GM19035 (cell line): ENCODE measurements at regions not wholly inside any gene's neighbourhood (a gene's known extent, or its start where the extent isn't known, plus 50 kb on each side); places are given as distances from the start of the nearest gene placed in this dataset.
"Not testable (repeated sequence)": the region's sequence is repeated elsewhere in the genome, so short reads cannot be mapped to it uniquely, and the experiment has no call there.

Experiments
- ATAC-seq: cut with Tn5 transposase; IDR thresholded peaks from one replicate; pipeline ENCODE4 v1.9.1; 2021; ENCODE audit not compliant: unreplicated experiment

DNA sequence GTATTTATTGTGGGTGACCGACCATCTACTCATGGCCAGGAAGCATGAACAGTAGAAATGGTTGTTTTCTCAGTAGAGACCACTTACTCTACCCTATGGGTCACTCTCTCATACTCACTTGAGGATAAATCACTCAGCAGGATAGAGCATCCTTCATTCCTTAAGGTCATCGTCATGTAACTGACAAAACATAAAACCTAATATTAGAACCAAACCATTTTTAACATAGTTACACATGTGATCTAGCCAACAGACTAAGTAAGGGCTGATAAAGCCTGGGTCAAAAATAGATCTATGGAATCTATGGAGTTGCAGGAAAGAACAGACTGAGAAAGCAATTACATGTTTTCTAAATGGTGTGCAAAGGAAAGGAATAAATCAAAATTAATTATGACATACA is 769.1 kb downstream of the NTRK3 start:
- ATAC-seq, result no peak

DNA sequence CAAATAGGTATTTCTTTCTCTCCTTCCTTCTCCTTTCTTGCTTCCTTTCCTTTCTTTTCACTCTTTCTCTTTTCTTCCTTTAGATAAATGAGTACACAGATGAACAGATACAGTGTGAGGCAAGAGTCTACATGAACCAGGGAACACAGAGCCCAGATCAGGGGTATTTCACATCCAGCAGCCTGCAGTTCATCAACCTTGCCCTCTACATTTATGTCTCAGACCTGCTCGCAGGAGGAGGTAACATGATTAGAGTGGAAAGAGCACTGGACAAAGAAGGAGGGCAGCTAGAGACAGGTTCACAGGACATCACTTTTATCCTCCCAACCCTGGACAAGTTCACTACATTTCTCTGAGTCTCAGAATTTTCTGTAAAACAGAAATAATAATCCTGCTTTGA is 773.1 kb downstream of the NTRK3 start:
- no peak for ATAC-seq

DNA sequence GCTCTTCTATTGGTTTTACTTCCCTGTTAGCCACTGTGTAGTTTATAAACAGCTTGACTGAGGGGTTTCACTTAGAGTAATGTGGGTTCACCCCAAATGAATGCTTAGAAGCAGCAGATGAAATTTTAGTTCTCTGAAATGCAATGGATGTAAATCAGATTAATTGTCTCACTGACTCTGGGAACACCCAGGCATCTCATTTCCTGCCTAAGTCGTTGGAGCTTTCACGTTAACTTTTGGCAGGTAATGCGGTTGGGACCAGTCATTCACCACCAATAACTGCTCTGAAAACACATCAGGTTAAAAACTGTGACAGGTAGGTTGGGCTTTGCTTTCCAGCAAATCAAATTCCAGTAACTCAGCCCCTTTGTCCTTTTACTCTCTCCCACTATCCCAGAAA is 775.4 kb downstream of the NTRK3 start:
- no peak for ATAC-seq

DNA sequence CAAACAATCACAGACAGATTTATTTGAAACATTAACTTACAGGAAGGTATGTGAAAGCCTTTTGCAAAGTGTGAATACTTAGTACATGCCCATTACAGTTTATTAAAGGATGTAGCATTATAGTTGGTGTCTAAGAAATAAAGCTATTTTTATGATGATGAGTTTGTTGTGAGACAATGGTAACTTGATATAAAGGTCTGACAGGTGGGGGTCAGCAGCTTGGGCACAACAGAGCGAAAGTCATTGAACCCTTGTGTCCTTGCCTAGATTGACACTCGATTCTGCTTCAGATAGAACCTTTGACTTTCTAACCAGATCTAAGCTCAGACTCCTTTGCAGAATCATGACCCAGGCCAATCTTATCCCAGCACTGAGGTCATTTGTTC is 777.9 kb downstream of the NTRK3 start:
- no peak for ATAC-seq

DNA sequence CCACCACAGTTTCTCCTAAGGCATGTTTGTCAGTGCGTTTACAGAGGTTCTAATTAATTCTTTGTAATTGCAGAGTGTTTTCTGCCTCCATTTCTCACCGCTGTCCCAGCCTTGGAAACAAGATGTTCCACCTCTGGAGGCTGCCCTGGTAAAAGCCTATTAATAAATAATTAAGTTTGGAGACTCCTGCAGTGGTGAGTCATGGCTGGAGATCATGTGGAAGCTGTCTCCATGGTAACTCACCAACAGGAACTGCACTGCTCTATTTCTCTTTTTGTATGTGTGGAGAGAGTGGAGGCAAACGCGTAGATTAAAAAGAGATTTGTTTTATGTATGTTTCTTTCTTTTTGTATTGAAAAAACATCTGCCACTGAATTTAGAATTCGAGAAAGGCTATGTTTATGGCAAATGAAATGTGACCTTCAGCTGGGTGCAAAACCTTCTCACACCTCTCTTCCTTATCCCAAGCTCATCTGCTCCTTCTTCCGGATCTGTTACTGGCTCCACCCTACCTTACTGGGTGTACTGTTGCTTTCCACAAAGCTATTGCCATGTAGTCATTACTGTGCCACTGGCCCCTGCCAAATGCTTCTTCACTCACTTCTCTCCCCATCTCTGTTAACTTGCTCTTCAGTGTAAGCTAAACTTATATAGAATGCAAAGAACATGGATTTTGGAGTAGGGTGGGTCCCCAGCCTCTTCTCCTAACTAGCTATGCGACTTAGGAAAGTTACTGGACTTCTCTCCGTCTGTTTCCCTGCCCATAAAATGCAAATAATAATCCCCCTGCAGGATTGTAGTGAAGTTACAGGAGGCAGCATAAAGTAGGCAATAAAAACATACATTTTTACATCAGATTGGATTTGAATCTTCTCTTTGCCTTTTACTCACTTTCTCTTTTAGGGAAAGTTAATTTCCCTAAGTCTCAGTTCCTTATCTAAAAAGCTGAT is 778.5 kb downstream of the NTRK3 start:
- no peak for ATAC-seq

DNA sequence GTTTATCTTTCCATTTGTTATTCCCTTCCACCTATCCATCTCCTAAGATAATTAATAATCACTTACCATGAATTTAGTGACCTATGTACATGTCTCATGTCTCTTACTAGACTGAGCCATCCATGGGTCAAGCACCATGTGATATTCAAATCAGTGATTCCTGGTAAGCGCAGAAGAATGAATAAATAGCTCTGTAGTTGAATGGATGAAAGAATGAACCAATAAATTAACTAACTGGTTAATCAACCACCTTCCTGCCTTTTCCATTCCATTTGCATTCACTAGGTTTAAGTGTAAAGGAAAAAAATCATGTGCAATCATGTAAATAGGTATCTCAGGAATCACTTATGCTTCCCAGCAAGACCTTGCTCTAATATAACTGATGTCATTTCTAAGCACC is 779.5 kb downstream of the NTRK3 start:
- no peak for ATAC-seq

DNA sequence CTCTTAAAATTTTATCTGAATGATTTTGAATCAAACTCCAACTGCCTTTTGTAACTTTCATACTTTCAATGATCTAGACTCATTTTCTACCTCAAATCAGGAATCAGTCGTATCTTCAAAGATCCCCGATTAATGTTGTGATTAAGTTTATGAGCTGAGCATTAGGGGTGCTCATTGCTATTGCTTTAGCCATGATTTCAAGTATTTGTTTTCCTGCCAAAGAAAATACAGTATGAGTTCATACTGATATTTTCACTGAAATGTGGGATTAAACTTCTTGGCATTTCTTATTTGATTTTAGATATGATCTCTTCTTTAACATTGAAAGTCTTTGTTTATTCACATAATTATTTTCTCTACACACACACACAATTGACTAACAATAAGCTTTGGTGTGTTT is 785.6 kb downstream of the NTRK3 start:
- ATAC-seq, result no peak

DNA sequence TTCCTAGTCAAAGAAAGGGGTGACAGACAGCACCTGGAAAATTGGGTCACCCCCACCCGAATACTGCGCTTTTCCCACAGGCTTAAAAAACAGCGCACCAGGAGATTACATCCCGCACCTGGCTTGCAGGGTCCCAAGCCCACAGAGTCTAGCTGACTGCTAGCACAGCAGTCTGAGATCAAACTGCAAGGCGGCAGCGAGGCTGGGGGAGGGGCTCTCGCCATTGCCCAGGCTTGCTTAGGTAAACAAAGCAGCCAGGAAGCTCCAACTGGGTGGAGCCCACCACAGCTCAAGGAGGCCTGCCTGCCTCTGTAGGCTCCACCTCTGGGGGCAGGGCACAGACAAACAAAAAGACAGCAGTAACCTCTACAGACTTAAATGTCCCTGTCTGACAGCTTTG is 792.6 kb downstream of the NTRK3 start:
- not testable (repeated sequence) for ATAC-seq

DNA sequence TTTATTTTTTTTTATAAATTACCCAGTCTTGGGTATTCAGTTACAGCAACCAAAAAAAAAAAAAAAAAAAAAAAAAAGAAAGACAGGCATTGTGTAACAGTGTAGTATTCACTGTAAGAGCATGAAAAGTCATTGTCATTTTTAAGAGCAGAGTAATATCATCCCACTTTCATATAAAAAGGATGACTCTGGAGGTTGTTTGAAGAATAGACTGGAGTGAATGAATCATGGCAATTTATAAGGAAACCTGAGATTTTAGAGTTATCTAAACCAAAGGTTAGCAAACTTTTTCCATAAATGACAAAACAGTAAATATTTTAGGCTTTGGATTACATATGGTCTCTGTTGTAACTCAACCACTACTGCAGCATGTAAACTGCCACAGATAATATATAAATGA is 794.9 kb downstream of the NTRK3 start:
- no peak for ATAC-seq

DNA sequence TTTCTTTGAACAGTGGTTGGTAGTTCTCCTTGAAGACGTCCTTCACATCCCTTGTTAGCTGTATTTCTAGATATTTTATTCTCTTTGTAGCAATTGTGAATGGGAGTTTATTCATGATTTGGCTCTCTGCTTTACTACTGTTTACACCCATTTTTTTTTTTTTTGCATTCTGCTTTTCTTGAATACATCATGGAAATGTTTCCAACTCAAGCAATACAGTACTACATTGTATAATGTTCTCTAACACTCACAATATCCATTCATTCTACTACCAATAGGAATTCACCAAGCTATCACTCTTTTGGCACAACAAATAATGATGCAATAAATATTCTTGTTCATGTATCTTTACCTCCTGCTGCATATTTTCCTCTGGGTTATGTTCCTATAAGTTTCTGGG is 801.7 kb downstream of the NTRK3 start:
- no peak for ATAC-seq

DNA sequence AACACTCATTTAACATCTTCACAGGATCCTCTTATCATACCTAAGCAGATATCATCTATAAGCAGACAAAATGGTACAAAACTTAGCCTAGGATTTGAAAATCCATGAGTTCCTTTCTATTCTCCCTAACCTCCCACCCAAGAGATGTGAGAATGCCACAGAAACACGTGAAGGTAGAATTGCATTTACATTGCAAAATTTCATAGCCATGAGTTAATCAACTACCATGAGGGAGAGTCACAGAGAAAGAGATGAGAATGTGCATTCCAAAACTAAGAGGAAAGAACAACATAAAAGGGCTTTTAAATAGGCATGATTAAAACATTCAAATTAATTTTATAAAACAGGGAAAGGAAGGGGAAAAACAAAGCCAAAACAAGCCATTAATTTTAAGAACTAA is 806.2 kb downstream of the NTRK3 start:
- no peak for ATAC-seq

DNA sequence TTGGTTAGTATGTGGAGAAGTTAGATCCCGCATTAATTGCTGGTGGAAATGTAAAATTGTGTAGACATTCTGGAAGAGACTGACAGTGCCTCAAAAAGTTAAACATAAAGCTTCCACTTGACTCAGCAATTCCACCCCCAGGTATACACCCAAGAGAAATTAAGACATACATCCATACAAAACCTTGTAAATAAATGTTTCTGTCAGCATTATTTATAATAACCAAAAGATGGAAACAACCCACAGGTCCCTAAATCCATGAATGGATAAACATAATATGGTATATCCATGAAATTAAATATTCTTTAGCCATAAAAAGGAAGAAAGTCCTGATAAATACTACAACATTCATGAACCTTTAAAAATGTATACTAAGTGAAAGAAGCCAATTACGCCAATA is 817.4 kb downstream of the NTRK3 start:
- no peak for ATAC-seq

DNA sequence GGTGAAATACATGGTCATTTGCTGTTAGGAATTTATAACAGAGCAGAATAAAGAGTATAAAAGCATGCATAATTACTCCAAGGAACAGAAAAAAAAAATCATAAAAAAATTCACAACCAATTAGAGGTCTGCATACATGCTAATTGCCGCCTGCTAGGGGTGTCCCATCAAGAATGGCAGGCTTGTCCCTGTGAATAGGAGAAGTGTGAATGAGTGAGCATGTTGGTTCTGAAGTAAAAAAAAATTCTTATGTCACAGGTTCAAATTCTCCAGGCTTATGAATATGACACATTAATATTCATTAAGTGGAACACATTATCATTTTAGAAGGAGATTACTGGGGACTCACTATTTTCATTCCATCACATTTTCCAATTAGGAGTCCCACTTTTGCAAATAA is 822.7 kb downstream of the NTRK3 start:
- ATAC-seq, result no peak

DNA sequence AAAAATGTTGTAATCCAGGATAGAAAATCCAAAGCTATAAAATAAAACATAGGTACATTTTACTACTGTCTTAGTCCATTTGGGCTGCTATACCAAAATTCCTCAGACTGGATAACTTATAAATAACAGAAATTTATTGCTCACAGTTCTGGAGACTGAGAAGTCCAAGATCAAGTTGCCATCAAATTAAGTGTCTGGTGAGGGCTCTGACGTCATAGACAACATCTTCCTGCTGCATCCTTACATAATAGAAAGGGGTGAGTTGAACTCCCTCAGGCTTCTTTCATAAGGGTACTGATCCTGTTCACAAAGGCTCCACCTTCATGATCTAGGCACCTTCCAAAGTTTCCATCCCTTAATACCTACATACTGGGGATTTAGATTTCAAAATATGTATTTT is 826.8 kb downstream of the NTRK3 start:
- no peak for ATAC-seq

DNA sequence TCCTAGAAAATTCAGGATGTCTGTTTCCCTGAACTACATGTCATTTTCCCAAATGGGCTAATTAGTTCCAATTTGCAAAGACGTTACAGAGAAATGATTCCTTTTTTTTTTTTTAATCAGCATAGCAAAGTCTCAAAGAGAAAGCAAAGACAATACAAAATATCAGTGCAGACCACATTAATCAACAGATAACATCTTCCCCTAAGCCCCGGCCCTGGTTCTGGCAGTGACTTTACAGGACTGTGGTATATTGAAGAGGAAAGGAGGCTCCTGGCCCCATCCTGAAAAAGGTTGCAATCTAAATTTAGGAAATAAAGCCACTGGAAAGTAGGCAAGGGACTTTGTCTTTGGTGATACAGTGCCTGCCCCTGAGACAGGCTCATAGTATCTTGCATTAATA is 836.5 kb downstream of the NTRK3 start:
- ATAC-seq, result no peak

DNA sequence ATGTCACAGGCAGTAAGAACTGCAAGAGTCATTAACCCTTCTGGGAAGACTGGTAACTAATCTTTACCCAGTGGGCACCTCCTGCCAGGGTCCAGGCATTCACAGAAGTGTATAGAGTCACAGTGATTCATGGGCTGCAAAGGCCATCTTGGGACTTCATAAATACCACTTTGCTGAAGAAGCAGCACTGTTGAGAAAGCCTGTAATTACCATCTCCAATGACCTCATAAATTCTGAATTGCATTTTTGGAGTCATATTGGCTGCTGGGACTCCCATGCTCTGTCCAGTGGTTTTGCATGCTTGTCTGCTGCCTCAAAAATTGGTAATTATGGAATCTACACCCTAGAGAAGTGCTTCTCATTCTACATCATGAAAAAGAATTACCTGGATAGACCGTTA is 837.2 kb downstream of the NTRK3 start:
- no peak for ATAC-seq

DNA sequence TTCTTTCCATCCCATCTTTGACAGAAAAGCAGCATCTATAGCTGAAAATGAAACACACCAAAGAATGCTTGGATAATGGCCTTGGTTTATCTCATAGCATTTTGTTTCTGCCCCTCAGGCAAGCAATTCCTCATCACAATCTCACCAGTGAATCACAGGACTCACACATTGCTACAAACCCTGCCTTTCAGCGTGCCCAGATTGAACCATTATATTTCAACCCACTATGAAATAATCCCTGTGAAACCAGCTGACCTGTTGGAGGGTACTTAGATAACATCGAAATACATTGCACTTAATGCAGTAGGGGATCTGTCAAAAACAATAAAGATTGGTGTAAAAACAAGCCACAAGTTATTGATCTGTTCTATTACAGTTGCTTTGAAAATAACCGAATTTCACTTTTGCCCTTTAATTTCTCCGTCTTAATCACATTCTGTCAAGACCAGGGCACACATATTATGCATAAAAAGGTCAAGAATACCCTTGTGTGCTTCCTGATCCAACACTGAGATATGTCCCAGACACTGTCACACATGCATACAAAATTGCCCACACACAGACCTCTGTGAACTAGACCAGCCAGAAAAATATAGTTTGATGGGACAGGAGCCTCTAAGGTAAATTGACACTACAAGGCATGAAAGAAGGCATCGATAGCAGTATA is 839.8 kb downstream of the NTRK3 start:
- no peak for ATAC-seq

DNA sequence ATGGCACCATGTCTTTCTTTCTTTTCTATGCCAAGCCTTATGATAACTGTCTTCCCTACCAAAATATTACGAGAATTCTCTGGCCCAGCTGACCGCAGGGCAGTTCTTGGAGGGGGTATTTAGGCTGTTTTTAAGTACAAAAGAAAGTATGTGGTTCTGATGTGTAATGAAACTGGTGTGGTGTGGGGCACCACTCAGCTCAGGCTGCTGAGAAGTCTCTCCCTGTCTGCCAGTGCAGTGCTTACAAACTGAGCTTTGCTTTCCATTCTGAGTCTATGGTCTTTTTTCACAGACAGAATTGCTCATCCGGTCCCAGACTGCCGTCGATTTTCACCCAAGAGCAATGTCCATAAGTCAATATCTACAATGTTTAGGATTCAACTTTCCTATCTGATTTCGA is 847.6 kb downstream of the NTRK3 start:
- ATAC-seq, result no peak

DNA sequence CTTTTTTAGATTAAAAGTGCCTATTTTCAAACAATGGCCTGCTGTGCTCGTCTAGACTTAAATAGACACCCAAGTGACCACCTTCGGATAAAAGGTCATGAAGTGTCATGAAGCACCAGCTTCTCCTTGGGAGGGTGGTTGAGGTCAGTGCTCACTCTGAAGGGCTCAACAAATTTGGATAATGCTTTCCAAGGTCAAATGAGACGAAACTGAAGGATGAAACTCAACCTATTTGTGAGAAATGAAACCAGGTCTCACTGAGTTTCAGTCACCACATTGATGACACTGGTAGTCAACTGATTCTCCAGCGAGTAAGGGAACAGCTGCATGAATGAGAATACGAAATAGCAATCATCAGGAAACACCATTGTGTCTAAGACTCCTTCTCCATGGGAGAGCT is 852.6 kb downstream of the NTRK3 start:
- no peak for ATAC-seq

DNA sequence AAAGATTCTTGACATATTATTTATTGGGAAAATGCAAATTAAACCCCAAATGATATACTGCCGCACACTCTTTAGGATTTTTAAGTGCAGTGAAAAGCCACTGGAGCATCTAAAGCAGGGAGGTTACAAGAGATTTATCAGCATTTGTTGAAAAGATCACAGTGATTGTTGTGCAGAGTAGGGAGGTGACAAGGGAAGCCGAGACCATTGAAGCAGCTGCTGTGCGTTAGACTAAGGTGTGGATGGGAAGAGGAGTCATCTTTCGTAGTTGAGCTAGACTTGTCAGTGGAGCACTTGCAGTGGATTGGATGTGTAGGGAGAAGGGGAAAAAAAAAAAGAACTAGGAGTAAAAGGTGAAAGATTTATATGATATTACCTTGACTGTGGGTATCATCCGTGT is 854.6 kb downstream of the NTRK3 start:
- ATAC-seq, result no peak

DNA sequence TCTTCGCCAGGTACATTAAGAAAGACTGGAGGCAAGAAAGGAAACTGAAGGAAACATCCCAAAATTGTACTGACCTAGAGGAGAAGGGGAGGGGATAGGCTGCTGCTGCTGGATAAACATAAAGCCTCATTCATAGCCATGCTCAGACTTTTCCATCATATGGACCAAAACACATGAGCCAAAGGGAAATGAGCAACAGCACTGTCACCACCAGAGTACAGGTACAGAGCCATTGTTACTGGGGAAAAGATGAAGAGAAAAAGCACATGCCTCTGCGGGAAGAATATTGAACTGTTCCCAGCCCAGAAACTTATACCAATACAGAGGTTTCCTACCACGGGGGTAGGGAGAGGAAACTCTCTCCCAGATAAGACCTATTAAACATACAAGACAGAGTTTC is 861.9 kb downstream of the NTRK3 start:
- ATAC-seq, result no peak

DNA sequence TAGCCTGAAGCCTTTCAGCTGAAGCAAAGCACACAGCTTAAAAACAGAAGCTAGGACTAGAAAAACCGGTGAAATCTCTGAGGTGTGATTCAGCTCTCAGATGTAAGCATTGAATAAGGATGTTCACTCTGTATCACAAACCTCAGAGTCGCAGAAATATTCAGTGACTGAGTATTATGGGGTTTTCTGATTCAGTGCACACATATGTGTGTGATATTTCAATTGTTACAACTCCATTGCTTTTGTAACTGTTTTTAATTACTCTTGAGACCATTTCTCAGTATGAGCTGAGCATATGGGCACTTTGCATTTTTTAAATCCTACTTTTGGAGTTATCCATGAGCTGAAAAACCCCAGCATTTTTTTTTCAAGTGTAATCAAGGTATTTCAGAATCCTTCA is 868.8 kb downstream of the NTRK3 start:
- no peak for ATAC-seq

DNA sequence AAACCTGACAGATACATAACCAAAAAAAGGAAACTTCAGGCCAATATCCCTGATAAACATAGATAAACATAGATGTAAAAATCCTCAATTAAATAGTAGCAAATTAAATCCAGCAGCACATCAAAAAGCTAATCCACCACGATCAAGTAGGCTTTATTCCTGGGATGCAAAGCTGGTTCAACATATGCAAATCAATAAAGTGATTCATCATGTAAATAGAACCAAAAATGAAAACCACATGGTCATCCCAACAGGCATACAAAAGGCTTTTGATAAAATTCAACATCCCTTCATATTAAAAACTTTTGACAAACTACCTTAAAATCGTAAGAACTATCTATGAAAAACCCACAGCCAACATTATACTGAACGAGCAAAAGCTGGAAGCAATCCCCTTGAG is 882.2 kb downstream of the NTRK3 start:
- no peak for ATAC-seq
